Small intestine (tissue), 7 donors: ENCODE measurements at regions not wholly inside any gene's neighbourhood (a gene's known extent, or its start where the extent isn't known, plus 50 kb on each side); places are given as distances from the start of the nearest gene placed in this dataset.

ENCODE experiments used
- DNase-seq, 2 donors: peaks; one replicate each; pipeline versions ENCODE4 v3.0.0 to v3.0.0-alpha.2; 2013
- FAIRE-seq: peaks from 2 replicates; lab custom pipeline; 2012; peaks lifted over from hg19 to GRCh38; lab: Jason Lieb, UNC
- H3K27ac ChIP-seq, 3 donors: one replicate each; pipeline ENCODE4 v1.5.1; 2013; ENCODE audit warnings: low read length in 2 of 3, mild to moderate bottlenecking in 2 of 3, control low read depth in 1 of 3, inconsistent platforms in 1 of 3, low read depth in 1 of 3, moderate library complexity in 1 of 3
- H3K27me3 ChIP-seq, 3 donors: one replicate each; pipeline ENCODE4 v1.6.1; 2013; ENCODE audit warnings: low read length in 3 of 3, inconsistent platforms in 1 of 3; ENCODE audit not compliant: control insufficient read depth in 3 of 3, insufficient read depth in 3 of 3
- H3K36me3 ChIP-seq, 3 donors: one replicate each; pipeline ENCODE4 v1.6.1; 2013; ENCODE audit warnings: low read length in 3 of 3, inconsistent platforms in 1 of 3, low read depth in 1 of 3, mild to moderate bottlenecking in 1 of 3, moderate library complexity in 1 of 3; ENCODE audit not compliant: control insufficient read depth in 3 of 3, insufficient read depth in 2 of 3
- H3K4me1 ChIP-seq, 3 donors: one replicate each; pipeline ENCODE4 v1.6.1; 2013; ENCODE audit warnings: low read length in 2 of 3, inconsistent platforms in 1 of 3, low read depth in 1 of 3, mild to moderate bottlenecking in 1 of 3, moderate library complexity in 1 of 3; ENCODE audit not compliant: control insufficient read depth in 3 of 3, insufficient read depth in 2 of 3
- H3K4me3 ChIP-seq, 3 donors: one replicate each; pipeline ENCODE4 v1.5.1; 2013; ENCODE audit warnings: low read length in 3 of 3, control low read depth in 1 of 3, inconsistent platforms in 1 of 3, low read depth in 1 of 3, mild to moderate bottlenecking in 1 of 3, moderate library complexity in 1 of 3
- H3K9me3 ChIP-seq, 2 donors: one replicate each; pipeline ENCODE4 v1.6.1; 2013; ENCODE audit warnings: low read depth in 1 of 2, low read length in 1 of 2; ENCODE audit not compliant: control insufficient read depth in 2 of 2, insufficient read depth in 1 of 2
- WGBS, 3 donors: extraction: QIAGEN DNeasy Blood & Tissue Kit; methylation state at CpG; one replicate each; pipeline ENCODE4 v1.1.7; 2013; 5-methylcytosine and 5-hydroxymethylcytosine counted together
- donor health status: healthy with polysubstance abuse.
- donor health status: control.
- donor health status: control.
- donor health status: Bipolar disorder and iron deficiency.
- donor health status: healthy.

- DNase-seq (peak; percentile 70 to 71), FAIRE-seq (no peak)
- no peaks in the 10 kb centered on the region for H3K36me3 ChIP-seq
- no peaks in the 10 kb centered on the region for H3K9me3 ChIP-seq
- H3K27me3 ChIP-seq = no peaks in the 10 kb centered on the region
- peaks cover 11 to 35% (median 23%) of the 10 kb centered on the region in 3 donors for H3K4me1 ChIP-seq
- 16 to 43% (median 33%) methylated on average over 23 of the region's 23 CpGs for WGBS, 3 donors
- H3K4me3 ChIP-seq = peak overlapping the region in 2 of 3 donors; percentile 24 to 33
- peak overlapping the region; percentile 69 to 83 (median 69) for H3K27ac ChIP-seq
These were observed 187.6 kb upstream of the KLF14 start for GRCh38 chr7:130921391-130922180.

DNA sequence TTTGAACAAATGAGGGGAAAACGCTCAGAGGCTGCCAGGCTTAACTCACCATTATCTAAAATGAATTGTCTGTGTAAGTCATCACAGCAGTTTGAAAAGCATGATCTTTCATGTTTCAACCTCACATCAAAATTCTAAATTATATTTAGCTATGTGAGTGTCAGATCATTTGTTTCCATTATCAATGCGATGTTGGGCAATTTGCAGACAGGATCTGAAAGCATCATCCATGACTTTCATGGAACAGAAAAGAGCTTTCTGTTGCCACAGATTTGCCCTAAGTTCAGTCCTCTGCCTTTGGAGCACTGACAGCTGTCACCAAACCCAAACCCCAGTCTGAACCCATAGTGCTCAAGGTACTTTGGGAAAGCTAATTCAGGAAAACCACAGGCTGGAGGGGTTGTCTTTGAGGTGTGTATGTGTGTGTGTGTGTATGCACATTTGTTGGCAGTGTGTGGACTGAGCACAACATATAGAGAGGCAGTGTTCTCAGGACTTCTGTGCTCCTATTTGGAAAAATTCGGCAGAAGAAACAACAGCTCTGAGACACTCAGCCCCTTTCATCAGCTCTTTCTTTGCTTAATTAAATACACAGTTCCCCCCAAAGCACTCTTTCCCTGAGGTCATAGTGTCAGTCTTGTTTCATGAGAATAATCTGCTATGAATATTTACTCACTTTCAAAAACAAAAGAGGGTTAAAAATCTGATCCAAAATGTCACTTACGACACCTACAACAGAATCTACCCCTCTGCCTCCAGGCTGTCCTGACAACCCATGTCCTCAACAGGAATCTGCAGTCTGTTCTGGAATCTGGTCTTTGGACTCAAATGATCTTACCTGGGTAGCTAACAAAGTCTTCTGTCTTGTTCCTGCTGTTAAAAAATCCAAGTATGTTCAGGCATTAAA, 188.5 kb upstream of the KLF14 start:
- Histone ChIP-seq H3K9me3 (no peaks in the 10 kb centered on the region), H3K4me1 (peaks cover 8 to 31% (median 19%) of the 10 kb centered on the region in 3 donors), H3K4me3 (no peak overlapping the region), H3K27ac (peak overlapping the region; percentile 69 to 83 (median 69)), H3K27me3 (no peaks in the 10 kb centered on the region), H3K36me3 (peaks cover 0 to 2% (median 0%) of the 10 kb centered on the region in 3 donors)
- DNase-seq (peak; percentile 66 to 86), FAIRE-seq (no peak)
- 15 to 50% (median 37%) methylated on average over 4 of the region's 4 CpGs for WGBS, 3 donors

GRCh38 chr7:130923365-130923764, 189.4 kb upstream of the KLF14 start:
- H3K36me3 ChIP-seq = peaks cover 0 to 5% (median 0%) of the 10 kb centered on the region in 3 donors
- no peaks in the 10 kb centered on the region for H3K27me3 ChIP-seq
- DNase-seq (no peak), FAIRE-seq (no peak)
- peaks cover 8 to 23% (median 19%) of the 10 kb centered on the region in 3 donors for H3K4me1 ChIP-seq
- no peak overlapping the region for H3K4me3 ChIP-seq
- no peak overlapping the region for H3K27ac ChIP-seq
- H3K9me3 ChIP-seq = no peaks in the 10 kb centered on the region
- 20 to 68% (median 34%) methylated on average over 4 of the region's 4 CpGs for WGBS, 3 donors

- DNase-seq = peak in 1 of 2 donors; percentile 10
- H3K36me3 ChIP-seq = peaks cover 0 to 5% (median 0%) of the 10 kb centered on the region in 3 donors
- FAIRE-seq = no peak
- H3K27ac ChIP-seq = peak overlapping the region in 1 of 3 donors; percentile 9
- no peaks in the 10 kb centered on the region for H3K9me3 ChIP-seq
- 74 to 88% (median 82%) methylated on average over 5 of the region's 5 CpGs for WGBS, 3 donors
- no peak overlapping the region for H3K4me3 ChIP-seq
- H3K27me3 ChIP-seq = no peaks in the 10 kb centered on the region
- peaks cover 5 to 23% (median 18%) of the 10 kb centered on the region in 3 donors for H3K4me1 ChIP-seq
These were observed 189.9 kb upstream of the KLF14 start for GRCh38 chr7:130923930-130924329.

- WGBS, 3 donors = 76 to 86% (median 81%) methylated on average over 8 of the region's 8 CpGs
- Histone ChIP-seq H3K27me3 (no peaks in the 10 kb centered on the region), H3K27ac (peak overlapping the region in 1 of 3 donors; percentile 7), H3K4me1 (peaks cover 4 to 23% (median 16%) of the 10 kb centered on the region in 3 donors), H3K4me3 (no peak overlapping the region), H3K36me3 (peaks cover 0 to 5% (median 0%) of the 10 kb centered on the region in 3 donors), H3K9me3 (no peaks in the 10 kb centered on the region)
- DNase-seq = peak in 1 of 2 donors; percentile 11
- FAIRE-seq = no peak
These were observed 191.3 kb upstream of the KLF14 start for GRCh38 chr7:130925136-130925794.

GRCh38 chr7:130926001-130926691, 192.1 kb upstream of the KLF14 start:
- 73 to 79% (median 75%) methylated on average over 16 of the region's 16 CpGs for WGBS, 3 donors
- no peaks in the 10 kb centered on the region for H3K9me3 ChIP-seq
- H3K4me3 ChIP-seq = no peak overlapping the region
- FAIRE-seq (no peak), DNase-seq (no peak)
- H3K36me3 ChIP-seq = peaks cover 0 to 5% (median 0%) of the 10 kb centered on the region in 3 donors
- H3K27ac ChIP-seq = peak overlapping the region in 1 of 3 donors; percentile 41
- no peaks in the 10 kb centered on the region for H3K27me3 ChIP-seq
- peaks cover 1 to 18% (median 11%) of the 10 kb centered on the region in 3 donors for H3K4me1 ChIP-seq

DNA sequence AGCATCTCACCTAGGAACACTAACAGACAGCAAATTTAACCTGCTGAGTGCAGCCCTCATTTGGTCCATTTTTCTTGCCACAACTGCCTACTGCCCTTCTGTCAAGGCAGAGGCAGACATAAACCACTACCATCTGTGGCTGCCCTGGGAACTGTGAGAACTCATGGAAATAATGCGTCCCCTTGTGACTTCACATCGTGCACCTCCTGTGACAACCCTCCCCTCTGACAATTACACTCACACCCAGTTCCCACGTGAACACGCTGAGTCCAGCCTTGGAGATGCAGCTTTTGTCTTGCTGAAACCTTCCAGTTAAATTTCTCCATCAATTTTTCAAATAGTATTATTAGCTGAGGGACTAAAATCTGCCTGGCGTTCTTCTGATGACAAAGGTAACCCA, 193.1 kb upstream of the KLF14 start:
- WGBS, 3 donors = 77 to 88% (median 80%) methylated on average over 5 of the region's 5 CpGs
- DNase-seq = no peak
- peaks cover 1 to 10% (median 9%) of the 10 kb centered on the region in 3 donors for H3K4me1 ChIP-seq
- no peaks in the 10 kb centered on the region for H3K27me3 ChIP-seq
- H3K36me3 ChIP-seq = peaks cover 0 to 5% (median 0%) of the 10 kb centered on the region in 3 donors
- H3K27ac ChIP-seq = no peak overlapping the region
- H3K9me3 ChIP-seq = no peaks in the 10 kb centered on the region
- FAIRE-seq = no peak
- no peak overlapping the region for H3K4me3 ChIP-seq
